ENCODE measurements at regions not wholly inside any gene's neighbourhood (a gene's known extent, or its start where the extent isn't known, plus 50 kb on each side); places are given as distances from the start of the nearest gene placed in this dataset.

DNA sequence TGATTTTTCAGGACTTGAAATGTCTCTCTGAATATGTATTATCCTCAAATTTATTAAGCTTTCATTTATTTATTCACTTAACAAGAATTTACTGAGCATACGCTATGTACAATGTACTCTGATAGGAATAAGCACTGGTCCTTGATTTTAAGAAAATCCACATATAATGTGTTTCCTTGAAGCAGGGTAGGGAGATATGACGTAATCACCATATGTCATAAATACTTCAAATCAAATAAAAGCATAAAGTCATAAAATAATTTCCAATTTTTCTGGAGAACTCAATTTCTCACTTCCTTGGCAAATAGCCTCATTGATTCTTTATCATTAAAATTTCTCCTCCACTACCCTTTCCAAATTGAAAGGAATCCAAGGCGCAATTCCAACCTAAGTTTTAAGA is 177.8 kb upstream of the GAP43 start:
- no peak overlapping the region for H3K27ac Mint-ChIP-seq
- Histone ChIP-seq H2AFZ (ENCODE audit: low read length) (no peak overlapping the region), H2AK5ac (ENCODE audit: insufficient read length, low read length) (no peak overlapping the region), H3K4ac (ENCODE audit: low read depth, low read length) (no peak overlapping the region), H4K20me1 (ENCODE audit: control insufficient read depth, insufficient read depth, insufficient read length) (no peaks in the 10 kb centered on the region), H2BK20ac (ENCODE audit: low read depth, low read length, poor library complexity, severe bottlenecking) (no peak overlapping the region), H3K4me2 (ENCODE audit: insufficient read depth, insufficient read length, low read length) (no peak overlapping the region), H3K79me1 (ENCODE audit: insufficient read depth, low read depth, low read length, poor library complexity, severe bottlenecking) (no peaks in the 10 kb centered on the region), H4K91ac (ENCODE audit: insufficient read length, low read depth, low read length) (no peak overlapping the region), H2BK15ac (ENCODE audit: low read depth, low read length) (no peak overlapping the region), H3K14ac (ENCODE audit: insufficient read depth, low read length) (no peak overlapping the region), H3K18ac (ENCODE audit: insufficient read length, low read depth, low read length) (no peak overlapping the region), H3K56ac (ENCODE audit: insufficient read length, low read depth, low read length) (no peak overlapping the region), H4K5ac (ENCODE audit: insufficient read length, low read depth, low read length) (no peak overlapping the region), H2BK12ac (ENCODE audit: insufficient read length, low read depth, low read length) (no peak overlapping the region), H3K27me3 (ENCODE audit: insufficient read depth, low read length) (no peaks in the 10 kb centered on the region), H3T11ph (ENCODE audit: low read length) (no peak overlapping the region), H3K4me1 (ENCODE audit: insufficient read depth, low read length) (no peaks in the 10 kb centered on the region), H2BK5ac (ENCODE audit: insufficient read length, low read length) (no peak overlapping the region), H3K9me3 (ENCODE audit: control insufficient read depth, low read depth, low read length) (no peaks in the 10 kb centered on the region), H3K79me2 (ENCODE audit: insufficient read depth, low read length) (no peaks in the 10 kb centered on the region), H3K27ac (ENCODE audit: insufficient read length, low read depth, low read length) (no peak overlapping the region), H2BK120ac (ENCODE audit: low read depth, low read length, poor library complexity, severe bottlenecking) (no peak overlapping the region), H3K9ac (ENCODE audit: extremely low read depth, insufficient read length, low read length) (no peak overlapping the region), H3K23me2 (ENCODE audit: insufficient read length, low read depth, low read length, poor library complexity, severe bottlenecking) (no peaks in the 10 kb centered on the region), H4K8ac (replicated peaks; ENCODE audit: insufficient read length, low read depth, low read length) (no peak overlapping the region), H3K23ac (ENCODE audit: insufficient read length, low read depth, low read length) (no peak overlapping the region)
- WGBS (ENCODE audit: extremely low coverage, insufficient read length, low lambda C conversion rate) = no CpG with 5 or more reads among the region's 3 CpGs
- DNase-seq = no peak
- no peaks in the 10 kb centered on the region for H3K27me3 Mint-ChIP-seq (ENCODE audit: low read depth)
- no peaks in the 10 kb centered on the region for H3K36me3 Mint-ChIP-seq (ENCODE audit: insufficient read depth in 1 of 3, low read depth in 3 of 3)
- TF ChIP-seq, protein P1, sequence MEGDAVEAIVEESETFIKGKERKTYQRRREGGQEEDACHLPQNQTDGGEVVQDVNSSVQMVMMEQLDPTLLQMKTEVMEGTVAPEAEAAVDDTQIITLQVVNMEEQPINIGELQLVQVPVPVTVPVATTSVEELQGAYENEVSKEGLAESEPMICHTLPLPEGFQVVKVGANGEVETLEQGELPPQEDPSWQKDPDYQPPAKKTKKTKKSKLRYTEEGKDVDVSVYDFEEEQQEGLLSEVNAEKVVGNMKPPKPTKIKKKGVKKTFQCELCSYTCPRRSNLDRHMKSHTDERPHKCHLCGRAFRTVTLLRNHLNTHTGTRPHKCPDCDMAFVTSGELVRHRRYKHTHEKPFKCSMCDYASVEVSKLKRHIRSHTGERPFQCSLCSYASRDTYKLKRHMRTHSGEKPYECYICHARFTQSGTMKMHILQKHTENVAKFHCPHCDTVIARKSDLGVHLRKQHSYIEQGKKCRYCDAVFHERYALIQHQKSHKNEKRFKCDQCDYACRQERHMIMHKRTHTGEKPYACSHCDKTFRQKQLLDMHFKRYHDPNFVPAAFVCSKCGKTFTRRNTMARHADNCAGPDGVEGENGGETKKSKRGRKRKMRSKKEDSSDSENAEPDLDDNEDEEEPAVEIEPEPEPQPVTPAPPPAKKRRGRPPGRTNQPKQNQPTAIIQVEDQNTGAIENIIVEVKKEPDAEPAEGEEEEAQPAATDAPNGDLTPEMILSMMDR (conservative IDR thresholded peaks at IDR 0.05) = no peak
- no peaks in the 10 kb centered on the region for H3K4me1 Mint-ChIP-seq
- H3K9me3 Mint-ChIP-seq = no peaks in the 10 kb centered on the region
- H3K4me3 Mint-ChIP-seq = no peak overlapping the region

Data from H9 (cell line).